ENCODE measurements at regions not wholly inside any gene's neighbourhood (a gene's known extent, or its start where the extent isn't known, plus 50 kb on each side); places are given as distances from the start of the nearest gene placed in this dataset.

- H2BK120ac ChIP-seq (ENCODE audit: low read depth, low read length), result no peak overlapping the region
- no peaks in the 10 kb centered on the region for H3K27me3 ChIP-seq (ENCODE audit: insufficient read depth, low read length, poor library complexity)
- no peak overlapping the region for H3K4ac ChIP-seq (ENCODE audit: low read depth, low read length)
- no peak overlapping the region for H2BK15ac ChIP-seq (replicated peaks; ENCODE audit: low read depth)
- no peak overlapping the region for H3K9ac ChIP-seq (ENCODE audit: low read length)
- no peaks in the 10 kb centered on the region for H3K79me1 ChIP-seq (ENCODE audit: low read length)
- H3K4me2 ChIP-seq (ENCODE audit: low read length), result no peak overlapping the region
- no peak for DNase-seq
- H3K36me3 ChIP-seq (ENCODE audit: control insufficient read depth, insufficient read depth, low read length), result no peaks in the 10 kb centered on the region
- no peak overlapping the region for H4K8ac ChIP-seq (ENCODE audit: low read depth, low read length)
- H3K4me3 ChIP-seq (ENCODE audit: low read length), result no peak overlapping the region
- WGBS (ENCODE audit: extremely low coverage, insufficient coverage, low lambda C conversion rate), result no CpG with 5 or more reads among the region's 3 CpGs
- H2AK5ac ChIP-seq (ENCODE audit: low read length), result no peak overlapping the region
- H3K56ac ChIP-seq (ENCODE audit: low read length), result no peak overlapping the region
- H3K27ac ChIP-seq (ENCODE audit: low read depth, low read length), result no peak overlapping the region
- no peaks in the 10 kb centered on the region for H3K79me2 ChIP-seq (ENCODE audit: control insufficient read depth, insufficient read depth, low read length)
- no peak overlapping the region for H2BK5ac ChIP-seq (ENCODE audit: low read length)
- no peak overlapping the region for H4K5ac ChIP-seq (ENCODE audit: low read length)
- H3K18ac ChIP-seq (ENCODE audit: low read length), result no peak overlapping the region
- peaks cover 3% of the 10 kb centered on the region for H3K4me1 ChIP-seq (ENCODE audit: control insufficient read depth, low read depth, low read length)
- H3K23ac ChIP-seq (ENCODE audit: low read length), result no peak overlapping the region
These were observed 59.5 kb downstream of the KLHDC7A start for GRCh38 chr1:18540136-18540765.

DNA sequence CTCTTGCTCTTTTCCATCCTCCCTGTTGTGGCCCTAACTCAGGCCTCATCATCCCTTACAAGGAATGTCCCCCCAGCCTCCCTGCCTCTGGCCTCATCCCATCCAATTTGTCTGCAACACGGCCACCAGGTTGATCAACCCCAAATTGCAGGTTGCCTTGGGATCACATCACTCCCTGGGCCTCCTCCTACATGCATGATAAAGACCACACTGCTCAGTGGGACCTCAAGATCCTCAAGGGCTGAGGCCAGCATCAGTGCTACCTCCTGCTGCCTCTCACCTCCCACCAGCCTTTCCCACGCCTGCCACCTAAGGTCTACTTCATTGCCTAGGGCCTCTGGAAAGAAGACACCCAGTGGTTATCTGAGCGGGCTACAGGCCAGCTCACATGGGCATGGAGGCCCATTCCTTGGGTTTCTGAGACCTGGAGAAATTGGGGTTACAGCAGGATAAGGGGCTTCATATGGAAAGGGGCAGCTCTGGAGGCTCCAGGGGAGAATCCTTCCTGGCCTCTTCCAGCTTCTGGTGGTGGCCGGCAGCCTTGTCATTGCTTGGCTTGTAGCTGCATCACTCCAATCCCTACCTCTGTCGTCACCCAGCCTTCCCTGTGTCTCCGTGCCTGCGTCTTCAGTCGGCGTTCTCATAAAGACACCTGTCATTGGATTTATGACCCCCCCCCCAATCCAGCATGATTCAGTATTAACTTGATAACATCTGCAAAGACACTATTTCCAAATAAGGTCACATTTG, 60.5 kb downstream of the KLHDC7A start:
- H3K4me1 ChIP-seq (ENCODE audit: control insufficient read depth, low read depth, low read length), result peaks cover 3% of the 10 kb centered on the region
- H3K9ac ChIP-seq (ENCODE audit: low read length), result no peak overlapping the region
- WGBS (ENCODE audit: extremely low coverage, insufficient coverage, low lambda C conversion rate), result no CpG with 5 or more reads among the region's 9 CpGs
- DNase-seq, result no peak
- H3K18ac ChIP-seq (ENCODE audit: low read length), result no peak overlapping the region
- H4K8ac ChIP-seq (ENCODE audit: low read depth, low read length), result no peak overlapping the region
- H2BK5ac ChIP-seq (ENCODE audit: low read length), result no peak overlapping the region
- no peak overlapping the region for H3K4me2 ChIP-seq (ENCODE audit: low read length)
- H3K79me1 ChIP-seq (ENCODE audit: low read length), result no peaks in the 10 kb centered on the region
- H2AK5ac ChIP-seq (ENCODE audit: low read length), result no peak overlapping the region
- H3K27ac ChIP-seq (ENCODE audit: low read depth, low read length), result no peak overlapping the region
- H3K56ac ChIP-seq (ENCODE audit: low read length), result no peak overlapping the region
- H3K36me3 ChIP-seq (ENCODE audit: control insufficient read depth, insufficient read depth, low read length), result no peaks in the 10 kb centered on the region
- H2BK120ac ChIP-seq (ENCODE audit: low read depth, low read length), result no peak overlapping the region
- no peak overlapping the region for H2BK15ac ChIP-seq (replicated peaks; ENCODE audit: low read depth)
- no peaks in the 10 kb centered on the region for H3K79me2 ChIP-seq (ENCODE audit: control insufficient read depth, insufficient read depth, low read length)
- H3K4ac ChIP-seq (ENCODE audit: low read depth, low read length), result no peak overlapping the region
- H3K4me3 ChIP-seq (ENCODE audit: low read length), result no peak overlapping the region
- no peaks in the 10 kb centered on the region for H3K27me3 ChIP-seq (ENCODE audit: insufficient read depth, low read length, poor library complexity)
- no peak overlapping the region for H3K23ac ChIP-seq (ENCODE audit: low read length)
- H4K5ac ChIP-seq (ENCODE audit: low read length), result no peak overlapping the region

DNA sequence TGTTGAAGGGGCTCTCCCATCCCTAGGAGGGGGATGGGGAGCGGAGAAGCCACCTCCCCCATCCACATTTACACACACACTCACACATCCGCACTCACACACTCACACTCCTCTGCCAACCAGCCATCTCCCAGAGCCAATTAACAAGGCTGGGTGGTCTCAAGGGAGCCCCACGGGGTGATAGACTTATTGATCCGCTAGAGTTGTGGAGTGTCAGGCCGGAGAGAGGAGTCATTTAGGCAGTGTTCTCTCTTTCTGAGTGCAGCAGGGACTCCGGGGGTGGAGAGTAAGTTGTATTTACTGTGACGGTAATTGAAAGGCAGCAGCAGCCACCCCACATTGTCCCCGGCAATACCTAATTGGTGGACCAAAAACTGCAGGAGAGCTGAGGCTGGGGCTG, 61.6 kb downstream of the KLHDC7A start:
- no peaks in the 10 kb centered on the region for H3K79me2 ChIP-seq (ENCODE audit: control insufficient read depth, insufficient read depth, low read length)
- H3K4me1 ChIP-seq (ENCODE audit: control insufficient read depth, low read depth, low read length), result peaks cover 3% of the 10 kb centered on the region
- H3K36me3 ChIP-seq (ENCODE audit: control insufficient read depth, insufficient read depth, low read length), result no peaks in the 10 kb centered on the region
- no peak overlapping the region for H3K18ac ChIP-seq (ENCODE audit: low read length)
- H2BK15ac ChIP-seq (replicated peaks; ENCODE audit: low read depth), result no peak overlapping the region
- H3K4me2 ChIP-seq (ENCODE audit: low read length), result no peak overlapping the region
- H3K9ac ChIP-seq (ENCODE audit: low read length), result no peak overlapping the region
- H3K79me1 ChIP-seq (ENCODE audit: low read length), result no peaks in the 10 kb centered on the region
- H2AK5ac ChIP-seq (ENCODE audit: low read length), result no peak overlapping the region
- H3K56ac ChIP-seq (ENCODE audit: low read length), result no peak overlapping the region
- WGBS (ENCODE audit: extremely low coverage, insufficient coverage, low lambda C conversion rate), result no CpG with 5 or more reads among the region's 8 CpGs
- H2BK120ac ChIP-seq (ENCODE audit: low read depth, low read length), result no peak overlapping the region
- no peak overlapping the region for H2BK5ac ChIP-seq (ENCODE audit: low read length)
- no peak overlapping the region for H3K4me3 ChIP-seq (ENCODE audit: low read length)
- no peak overlapping the region for H4K8ac ChIP-seq (ENCODE audit: low read depth, low read length)
- H3K4ac ChIP-seq (ENCODE audit: low read depth, low read length), result no peak overlapping the region
- no peak overlapping the region for H3K27ac ChIP-seq (ENCODE audit: low read depth, low read length)
- H3K23ac ChIP-seq (ENCODE audit: low read length), result no peak overlapping the region
- peak; percentile 43 for DNase-seq
- no peak overlapping the region for H4K5ac ChIP-seq (ENCODE audit: low read length)
- no peaks in the 10 kb centered on the region for H3K27me3 ChIP-seq (ENCODE audit: insufficient read depth, low read length, poor library complexity)

DNA sequence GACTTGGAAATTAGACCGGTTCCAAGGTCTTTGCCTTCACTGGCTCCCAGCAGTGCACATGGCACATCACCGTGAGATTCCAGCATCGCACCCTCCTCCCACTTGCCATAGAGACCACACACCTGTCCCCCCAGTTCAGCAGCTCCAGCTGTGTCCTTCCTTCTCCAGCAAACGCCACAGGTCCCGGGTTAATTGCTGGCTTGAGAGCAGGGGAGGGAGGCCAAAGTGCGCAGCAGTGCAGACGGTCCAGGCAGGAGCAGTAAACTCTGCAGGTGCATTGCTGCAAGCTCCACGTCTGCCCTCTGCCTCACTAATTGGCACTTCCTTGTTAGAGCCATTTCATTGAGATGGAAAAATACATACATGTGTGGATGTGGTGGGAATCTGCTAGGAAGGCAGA, 65.3 kb downstream of the KLHDC7A start:
- no peaks in the 10 kb centered on the region for H3K27me3 ChIP-seq (ENCODE audit: insufficient read depth, low read length, poor library complexity)
- WGBS (ENCODE audit: extremely low coverage, insufficient coverage, low lambda C conversion rate), result no CpG with 5 or more reads among the region's 8 CpGs

GRCh38 chr1:18547460-18547859, 66.7 kb downstream of the KLHDC7A start:
- no peak overlapping the region for H2AK5ac ChIP-seq (ENCODE audit: low read length)
- no peak overlapping the region for H3K4me3 ChIP-seq (ENCODE audit: low read length)
- no CpG with 5 or more reads among the region's 4 CpGs for WGBS (ENCODE audit: extremely low coverage, insufficient coverage, low lambda C conversion rate)
- H3K23ac ChIP-seq (ENCODE audit: low read length), result no peak overlapping the region
- H2BK15ac ChIP-seq (replicated peaks; ENCODE audit: low read depth), result no peak overlapping the region
- no peak overlapping the region for H4K5ac ChIP-seq (ENCODE audit: low read length)
- no peak overlapping the region for H3K18ac ChIP-seq (ENCODE audit: low read length)
- no peaks in the 10 kb centered on the region for H3K79me1 ChIP-seq (ENCODE audit: low read length)
- DNase-seq, result peak; percentile 90
- H3K56ac ChIP-seq (ENCODE audit: low read length), result no peak overlapping the region
- H3K27ac ChIP-seq (ENCODE audit: low read depth, low read length), result no peak overlapping the region
- no peaks in the 10 kb centered on the region for H3K27me3 ChIP-seq (ENCODE audit: insufficient read depth, low read length, poor library complexity)
- no peak overlapping the region for H2BK5ac ChIP-seq (ENCODE audit: low read length)
- no peak overlapping the region for H4K8ac ChIP-seq (ENCODE audit: low read depth, low read length)
- H3K4me2 ChIP-seq (ENCODE audit: low read length), result no peak overlapping the region
- no peak overlapping the region for H2BK120ac ChIP-seq (ENCODE audit: low read depth, low read length)
- no peak overlapping the region for H3K4ac ChIP-seq (ENCODE audit: low read depth, low read length)
- no peak overlapping the region for H3K9ac ChIP-seq (ENCODE audit: low read length)
- H3K79me2 ChIP-seq (ENCODE audit: control insufficient read depth, insufficient read depth, low read length), result no peaks in the 10 kb centered on the region
- peaks cover 3% of the 10 kb centered on the region for H3K4me1 ChIP-seq (ENCODE audit: control insufficient read depth, low read depth, low read length)
- no peaks in the 10 kb centered on the region for H3K36me3 ChIP-seq (ENCODE audit: control insufficient read depth, insufficient read depth, low read length)

More for the DNA sequence above, 65.3 kb downstream of the KLHDC7A start:
- Histone ChIP-seq H2BK15ac (replicated peaks; ENCODE audit: low read depth) (no peak overlapping the region), H3K79me2 (ENCODE audit: control insufficient read depth, insufficient read depth, low read length) (no peaks in the 10 kb centered on the region), H3K36me3 (ENCODE audit: control insufficient read depth, insufficient read depth, low read length) (no peaks in the 10 kb centered on the region), H3K4me1 (ENCODE audit: control insufficient read depth, low read depth, low read length) (peaks cover 3% of the 10 kb centered on the region), H2AK5ac (ENCODE audit: low read length) (no peak overlapping the region), H3K4me3 (ENCODE audit: low read length) (no peak overlapping the region), H3K4me2 (ENCODE audit: low read length) (no peak overlapping the region), H4K5ac (ENCODE audit: low read length) (no peak overlapping the region), H2BK5ac (ENCODE audit: low read length) (no peak overlapping the region), H3K18ac (ENCODE audit: low read length) (no peak overlapping the region), H3K56ac (ENCODE audit: low read length) (no peak overlapping the region), H4K8ac (ENCODE audit: low read depth, low read length) (no peak overlapping the region), H3K23ac (ENCODE audit: low read length) (no peak overlapping the region), H3K9ac (ENCODE audit: low read length) (no peak overlapping the region), H3K27ac (ENCODE audit: low read depth, low read length) (no peak overlapping the region), H3K4ac (ENCODE audit: low read depth, low read length) (no peak overlapping the region), H2BK120ac (ENCODE audit: low read depth, low read length) (no peak overlapping the region), H3K79me1 (ENCODE audit: low read length) (no peaks in the 10 kb centered on the region)
- DNase-seq, result no peak
